ENCODE measurements at regions not wholly inside any gene's neighbourhood (a gene's known extent, or its start where the extent isn't known, plus 50 kb on each side); places are given as distances from the start of the nearest gene placed in this dataset.

GRCh38 chr14:26743284-26743683, 145.5 kb upstream of the NOVA1 start:
- TF ChIP-seq EZH2 (IDR thresholded peaks at IDR 0.05; ENCODE audit: insufficient read depth, poor library complexity, severe bottlenecking) (no peak), EZH2phosphoT487 (IDR thresholded peaks at IDR 0.05; ENCODE audit: insufficient read depth, low read depth) (no peak)
